NCI-H460 (cell line): ENCODE measurements at regions not wholly inside any gene's neighbourhood (a gene's known extent, or its start where the extent isn't known, plus 50 kb on each side); places are given as distances from the start of the nearest gene placed in this dataset.

Source experiments
- DNase-seq: peaks from one replicate; pipeline ENCODE4 v3.0.0-alpha.2; 2016; ENCODE audit warnings: low read depth; ENCODE audit errors: extremely low read depth

DNA sequence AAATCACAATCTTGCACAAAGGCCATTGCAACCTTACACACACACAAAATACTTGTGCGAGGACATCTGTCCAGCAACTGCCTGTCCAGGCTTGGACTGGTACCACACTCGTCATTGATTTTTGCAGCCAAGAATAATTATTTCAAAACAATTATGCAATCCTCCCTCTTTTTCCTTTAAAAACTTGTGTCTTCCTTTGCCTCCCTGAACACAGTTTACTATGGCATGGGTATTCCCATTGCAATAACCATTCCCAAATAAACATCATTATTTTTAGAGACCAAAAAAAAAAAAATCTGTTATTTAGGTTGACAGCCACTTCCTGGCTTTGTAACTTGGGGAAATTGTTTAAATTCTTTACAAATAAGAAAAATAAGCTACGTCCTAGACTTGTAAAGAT is 54.0 kb downstream of the C11orf91 start:
- DNase-seq = no peak

DNA sequence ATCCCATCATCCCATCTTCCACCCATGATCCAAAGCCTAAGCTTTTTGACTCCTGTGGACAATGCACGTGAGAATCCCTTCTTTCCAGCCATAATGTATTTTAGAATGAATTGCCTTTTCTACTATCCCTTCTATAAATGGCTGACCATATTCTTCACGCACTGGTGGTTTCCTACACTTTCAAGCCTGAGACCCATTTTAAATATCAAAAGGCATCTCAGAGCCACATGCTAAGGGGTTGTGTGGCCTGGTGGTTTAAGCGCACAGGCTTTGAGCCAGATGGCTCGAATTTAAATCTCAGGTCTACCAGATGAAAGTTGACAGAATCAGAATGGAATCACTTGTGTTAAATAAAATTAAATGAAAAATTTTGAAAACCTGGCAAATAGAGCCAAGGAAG is 54.5 kb downstream of the C11orf91 start:
- DNase-seq = no peak

DNA sequence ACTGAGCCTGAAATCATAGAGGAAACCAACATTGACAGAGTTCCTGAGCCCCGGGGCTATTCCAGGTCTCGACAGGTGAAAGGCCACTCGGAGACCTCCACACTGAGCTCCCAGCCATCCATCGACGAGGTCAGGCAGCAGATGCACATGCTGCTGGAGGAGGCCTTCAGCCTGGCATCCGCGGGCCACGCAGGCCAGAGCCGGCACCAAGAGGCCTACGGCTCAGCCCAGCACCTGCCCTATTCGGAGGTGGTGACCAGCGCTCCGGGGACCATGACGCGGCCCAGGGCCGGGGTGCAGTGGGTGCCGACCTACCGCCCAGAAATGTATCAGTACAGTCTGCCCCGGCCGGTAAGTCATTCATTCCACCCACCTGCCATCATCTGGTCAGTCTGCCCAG is 54.9 kb downstream of the C11orf91 start:
- no peak for DNase-seq

DNA sequence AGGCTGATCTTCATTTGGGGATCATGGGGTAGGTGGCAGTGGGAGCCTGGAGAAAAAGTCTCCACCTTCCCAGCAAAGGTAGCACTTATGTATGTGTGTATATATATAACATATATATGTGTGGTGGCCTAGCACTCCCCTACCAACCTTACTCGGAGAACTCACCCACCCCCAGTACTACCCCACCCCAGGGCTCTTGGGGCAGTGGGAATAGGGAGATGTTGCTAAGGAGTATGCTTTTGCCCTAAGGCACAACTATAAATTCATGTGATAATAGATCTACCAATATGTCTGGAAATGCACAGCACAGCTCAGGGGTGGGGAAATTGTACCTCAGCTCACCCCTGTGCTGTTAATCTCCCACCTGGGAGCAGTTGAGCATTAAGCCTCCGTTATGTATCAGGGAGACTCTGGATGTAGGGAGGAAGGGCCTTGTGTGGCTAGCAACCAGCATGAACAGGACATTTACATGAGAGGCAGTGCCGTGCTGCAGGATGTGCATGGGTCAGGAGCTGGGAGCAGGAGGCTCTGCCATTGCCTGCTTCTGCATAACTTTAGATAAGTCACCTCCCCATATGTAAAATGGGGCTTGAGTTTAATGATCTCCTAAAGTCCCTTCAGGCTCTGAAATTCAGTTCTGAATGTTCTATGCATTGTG is 57.3 kb downstream of the C11orf91 start:
- no peak for DNase-seq

DNA sequence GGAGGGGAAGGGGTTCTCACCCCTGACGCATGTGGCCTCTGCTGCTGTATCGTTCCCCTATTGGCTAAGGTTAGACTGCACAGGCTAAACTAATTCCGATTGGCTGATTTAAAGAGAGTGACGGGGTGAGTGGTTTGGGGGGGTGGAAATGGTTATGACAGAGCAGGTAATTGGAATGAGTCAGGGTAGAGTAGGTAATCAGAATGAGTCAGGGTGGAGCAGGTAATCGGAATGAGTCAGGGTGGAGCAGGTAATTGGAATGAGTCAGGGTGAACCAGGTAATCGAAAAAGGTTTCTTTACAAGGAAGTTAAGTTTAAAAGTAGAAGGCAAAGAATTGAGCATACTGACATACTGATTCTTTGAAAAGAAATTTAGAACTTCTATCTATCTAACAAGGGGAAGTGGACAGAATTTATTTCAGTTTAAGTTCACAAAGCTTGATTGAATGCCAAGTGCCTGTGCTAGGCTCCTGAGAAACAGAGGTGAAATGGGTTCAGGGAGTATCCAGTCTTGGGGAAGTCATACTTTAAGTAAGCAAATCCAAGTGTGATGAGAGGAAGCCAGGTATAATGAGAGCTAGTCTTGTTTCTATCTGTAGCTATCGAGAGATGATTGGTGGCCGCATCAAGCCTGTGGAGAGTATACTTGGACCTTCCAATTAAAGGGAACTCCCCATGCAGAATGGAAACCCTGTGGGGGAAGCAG is 58.0 kb downstream of the C11orf91 start:
- no peak for DNase-seq

DNA sequence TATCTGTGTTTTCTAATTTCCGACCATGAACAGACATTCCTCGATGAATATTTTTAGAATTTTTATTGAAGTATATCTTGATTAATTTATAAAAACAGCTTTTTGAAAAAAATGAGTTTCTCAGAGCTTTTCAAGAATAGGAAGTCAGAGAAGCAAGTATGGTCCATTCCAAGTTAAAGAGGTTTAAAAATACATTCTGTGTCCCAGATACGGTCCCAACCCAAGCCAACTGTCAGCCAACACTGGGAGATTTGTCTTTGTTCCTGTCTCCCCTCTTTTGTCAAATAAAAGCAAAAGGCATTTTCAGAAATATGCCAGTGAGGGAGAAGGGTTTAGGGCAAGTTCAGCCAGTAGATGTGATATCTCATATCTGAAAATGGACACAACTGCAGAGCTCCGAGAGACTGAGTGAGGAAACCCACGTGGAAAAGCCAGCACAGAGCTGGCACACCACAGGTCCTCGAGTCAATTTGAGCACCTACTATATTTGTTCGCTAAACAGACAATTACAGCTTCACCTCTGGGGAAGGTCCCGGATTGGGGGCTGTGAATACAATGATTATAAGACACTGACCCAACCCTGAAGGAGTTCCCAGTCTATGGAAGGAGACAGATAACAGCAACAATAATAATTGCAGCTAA is 59.8 kb downstream of the C11orf91 start:
- no peak for DNase-seq

DNA sequence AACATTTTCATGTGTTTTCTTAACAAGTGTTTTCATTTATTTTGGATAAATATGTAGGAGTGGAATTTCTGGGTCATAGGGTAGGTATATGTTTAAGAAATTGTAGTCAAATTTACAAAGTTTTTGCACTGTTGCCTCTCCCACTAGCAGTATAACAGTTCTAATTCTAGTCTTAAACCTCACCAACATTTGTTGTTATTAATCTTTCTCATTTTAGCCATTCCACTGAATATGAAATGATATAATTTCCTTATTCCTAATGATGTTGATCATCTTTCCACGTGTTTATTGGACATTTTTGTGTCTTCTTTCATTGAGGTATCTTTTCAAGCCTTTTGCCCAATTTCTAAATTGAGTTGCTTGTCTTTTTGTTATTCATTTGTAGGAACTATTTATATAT is 62.0 kb downstream of the C11orf91 start:
- no peak for DNase-seq

DNA sequence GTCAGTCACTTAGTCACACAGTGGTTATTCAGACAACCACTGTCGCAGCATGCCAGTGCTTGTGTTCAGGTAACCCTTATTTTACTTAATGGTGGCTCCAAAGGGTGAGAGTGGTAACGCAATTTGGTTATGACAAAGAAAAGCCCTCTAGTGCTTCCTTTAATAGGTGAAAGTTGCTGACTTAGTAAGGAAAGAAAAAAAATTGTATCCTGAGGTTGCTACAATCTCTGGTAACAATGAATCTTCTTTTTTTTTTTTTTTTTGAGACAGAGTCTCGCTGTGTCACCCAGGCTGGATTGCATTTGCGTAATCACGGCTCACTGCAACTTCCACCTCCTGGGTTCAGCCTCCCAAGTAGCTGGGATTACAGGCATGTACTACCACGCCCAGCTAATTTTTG is 64.5 kb downstream of the C11orf91 start:
- DNase-seq = no peak

DNA sequence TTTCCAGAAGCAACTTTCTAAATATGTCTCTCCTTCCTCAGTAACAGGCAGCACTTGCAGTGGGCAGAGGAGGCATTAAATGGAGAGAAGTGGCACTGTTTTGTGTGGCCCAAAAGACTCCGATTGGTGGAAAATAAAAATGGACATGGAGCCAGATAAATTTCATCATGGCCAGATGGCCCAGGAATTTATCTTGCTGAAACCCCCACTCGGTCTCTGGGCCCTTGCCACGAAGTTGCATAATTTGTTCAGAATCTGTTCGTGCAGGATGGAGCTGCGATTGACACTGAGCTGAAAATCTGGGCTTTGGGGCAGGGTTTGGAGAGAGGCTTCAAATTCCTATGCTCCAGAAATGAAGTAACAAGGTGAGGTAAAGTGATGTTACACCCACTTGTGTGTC is 65.5 kb downstream of the C11orf91 start:
- no peak for DNase-seq

DNA sequence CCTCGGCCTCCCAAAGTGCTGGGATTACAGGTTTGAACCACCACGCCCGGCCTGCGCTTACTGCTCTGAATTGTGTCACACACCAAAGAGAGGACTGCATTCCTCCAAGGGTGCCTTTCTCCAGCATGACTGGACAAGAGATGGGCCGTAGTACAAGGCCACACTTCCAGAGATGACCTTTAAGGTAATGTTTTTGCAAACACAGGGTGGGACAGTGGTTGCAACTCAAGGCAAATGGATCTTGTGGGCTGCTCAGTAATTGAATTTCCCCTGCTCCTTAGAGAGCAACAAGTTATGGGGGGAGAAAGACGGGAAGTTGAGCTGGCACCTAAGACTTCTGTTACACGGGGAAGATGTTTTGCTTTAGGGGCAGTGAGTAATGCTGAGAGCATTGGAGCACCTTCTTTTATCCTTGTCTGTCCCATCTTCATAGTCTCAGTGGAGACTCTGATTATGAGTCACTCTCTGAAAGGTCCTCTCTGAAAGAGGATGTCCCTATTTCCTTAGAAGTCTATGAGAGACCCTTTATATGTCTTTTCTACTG is 66.3 kb downstream of the C11orf91 start:
- DNase-seq = no peak

DNA sequence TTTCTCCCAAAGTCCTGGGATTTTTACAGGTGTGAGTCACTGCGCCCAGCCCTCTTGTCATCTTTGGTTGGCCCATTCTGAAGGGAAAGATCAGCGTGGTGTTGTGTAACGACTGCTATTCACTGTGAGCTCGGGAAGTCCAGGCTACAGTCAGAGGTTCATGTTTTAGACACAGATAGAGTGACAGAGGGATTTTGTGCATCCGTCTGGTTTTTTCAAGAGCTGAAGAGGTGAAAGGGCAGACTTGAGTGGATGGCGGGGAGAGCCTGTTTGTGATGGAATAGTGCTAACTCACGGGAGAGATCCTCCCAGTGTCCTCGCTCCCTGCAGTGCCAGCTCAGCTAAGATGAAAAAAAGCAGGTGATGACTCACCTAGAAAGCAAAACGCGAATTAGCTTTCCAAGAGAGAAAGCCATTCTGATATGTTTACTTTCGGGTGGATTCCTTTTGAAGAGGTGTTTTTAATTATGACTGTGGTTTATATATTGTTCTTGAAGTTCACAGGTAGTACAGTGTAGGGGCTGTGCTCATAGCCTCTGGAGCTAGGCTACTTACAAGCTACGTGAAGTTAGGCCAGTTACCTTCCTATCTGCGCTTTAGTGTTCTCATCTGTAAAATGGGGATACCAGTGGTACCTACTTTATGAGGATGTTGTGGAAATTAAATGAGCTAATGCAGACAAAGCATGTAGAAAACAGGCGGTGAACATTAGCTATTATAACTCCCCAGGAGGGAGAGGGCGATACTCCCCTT is 67.2 kb downstream of the C11orf91 start:
- no peak for DNase-seq

DNA sequence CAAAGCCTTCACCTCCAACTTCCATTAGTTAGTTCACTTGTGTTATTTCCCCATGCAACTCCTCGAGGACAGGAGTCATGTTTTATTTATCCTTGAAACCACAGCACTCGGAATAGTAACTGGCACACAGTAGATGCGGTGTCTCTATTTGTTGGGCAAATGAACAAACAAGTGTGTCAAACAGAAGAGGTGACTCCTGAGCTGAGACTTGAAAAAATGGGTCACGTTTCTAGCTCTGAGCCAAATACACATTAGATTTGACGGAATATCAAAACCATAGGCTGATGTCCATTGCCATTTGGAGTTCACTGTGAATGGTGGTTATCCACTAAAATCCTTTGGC is 68.9 kb downstream of the C11orf91 start:
- no peak for DNase-seq

DNA sequence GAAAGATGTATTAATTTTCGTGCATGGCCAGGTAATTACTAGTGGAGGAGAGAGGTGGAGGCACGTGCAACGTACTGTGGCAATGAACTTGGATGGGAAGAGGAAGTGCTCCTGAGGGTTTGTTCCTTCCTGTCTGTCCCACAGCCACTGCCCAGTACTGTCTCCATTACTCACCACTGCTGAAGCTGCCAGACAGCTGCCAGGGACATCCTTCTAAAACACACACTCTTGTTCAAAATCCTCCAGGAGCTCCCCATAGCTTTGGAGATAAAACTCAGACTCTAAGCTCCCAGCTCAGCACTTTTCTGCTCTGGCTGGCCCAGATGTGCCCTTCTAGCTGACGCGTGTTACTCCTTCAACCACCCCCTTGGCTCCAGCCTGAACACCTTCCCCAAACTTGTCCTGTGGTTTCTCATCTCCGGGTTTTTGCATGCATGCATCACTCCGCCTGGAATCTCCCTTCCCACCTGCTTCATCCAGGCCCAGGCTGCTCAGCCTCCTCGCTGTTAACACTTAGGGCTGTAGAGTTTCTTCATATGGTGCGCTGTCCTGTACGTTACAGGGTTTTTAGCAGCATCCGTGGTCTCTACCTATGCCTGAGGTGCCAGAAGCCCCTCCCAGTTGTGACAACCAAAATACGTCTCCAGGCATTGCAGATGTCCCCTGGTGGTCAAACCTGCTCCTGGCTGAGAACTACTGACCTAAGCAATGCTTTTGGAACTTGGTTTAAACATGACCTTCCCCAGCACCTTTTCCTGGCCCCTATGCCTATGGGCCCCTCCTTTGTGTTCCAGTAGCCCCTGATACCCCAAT is 69.5 kb downstream of the C11orf91 start:
- no peak for DNase-seq

DNA sequence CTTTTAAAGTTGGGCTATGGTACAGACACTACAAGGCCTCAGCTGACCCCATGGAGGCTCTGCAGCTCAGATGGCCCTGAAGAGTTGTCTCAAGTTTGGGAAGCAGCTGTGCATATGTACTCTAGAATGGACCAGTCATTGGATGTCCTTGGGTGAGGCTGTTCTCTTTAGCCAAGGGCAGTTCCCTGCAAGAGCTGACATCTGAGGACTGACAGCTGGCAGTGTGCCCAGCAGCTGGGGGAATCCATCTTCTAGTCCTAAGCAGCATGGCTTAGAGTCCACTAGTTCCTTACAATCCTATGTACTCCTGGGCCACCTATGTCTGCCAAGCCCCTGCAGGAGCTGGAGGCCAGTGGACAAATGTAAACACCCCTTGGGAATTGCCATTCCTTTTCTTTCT is 76.5 kb downstream of the C11orf91 start:
- no peak for DNase-seq

DNA sequence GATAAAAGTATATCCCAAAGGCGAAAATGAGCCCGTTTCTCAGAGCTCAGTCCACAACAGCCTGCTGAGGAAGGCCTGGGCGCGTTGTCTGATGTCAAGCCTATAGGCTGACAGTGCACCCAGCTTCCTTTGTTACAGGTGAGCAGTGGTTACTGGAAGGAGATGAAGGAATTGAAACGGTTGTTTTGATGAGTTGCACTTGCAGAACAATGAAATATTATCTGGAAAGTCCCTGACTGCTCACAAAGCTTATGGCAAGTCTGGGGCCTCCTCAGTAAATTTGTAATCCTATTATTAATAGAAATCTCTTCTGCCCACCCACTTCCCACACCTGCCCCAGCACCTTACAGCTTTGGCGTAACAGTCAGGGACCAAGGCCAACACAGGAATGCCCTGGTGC is 77.8 kb downstream of the C11orf91 start:
- DNase-seq = no peak

DNA sequence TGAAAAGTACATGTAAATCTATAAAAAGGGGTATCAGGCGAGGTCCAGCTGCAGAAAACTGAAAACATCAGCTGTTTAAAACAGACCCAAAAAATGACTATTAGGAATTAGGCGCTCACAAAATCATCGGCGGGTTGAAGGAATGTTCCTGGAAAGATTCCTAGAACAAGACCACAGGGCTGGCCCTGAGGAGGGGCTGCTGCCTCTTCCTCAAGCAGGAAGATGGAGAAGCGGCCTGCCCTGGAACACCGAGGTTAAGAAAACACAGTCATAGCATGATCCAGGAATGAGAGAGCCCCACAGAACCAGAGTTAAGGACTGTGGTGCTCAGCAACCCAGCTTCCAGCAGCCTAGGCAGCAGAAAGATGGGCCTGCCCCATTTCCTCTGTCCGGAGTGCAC is 78.4 kb downstream of the C11orf91 start:
- DNase-seq = no peak

DNA sequence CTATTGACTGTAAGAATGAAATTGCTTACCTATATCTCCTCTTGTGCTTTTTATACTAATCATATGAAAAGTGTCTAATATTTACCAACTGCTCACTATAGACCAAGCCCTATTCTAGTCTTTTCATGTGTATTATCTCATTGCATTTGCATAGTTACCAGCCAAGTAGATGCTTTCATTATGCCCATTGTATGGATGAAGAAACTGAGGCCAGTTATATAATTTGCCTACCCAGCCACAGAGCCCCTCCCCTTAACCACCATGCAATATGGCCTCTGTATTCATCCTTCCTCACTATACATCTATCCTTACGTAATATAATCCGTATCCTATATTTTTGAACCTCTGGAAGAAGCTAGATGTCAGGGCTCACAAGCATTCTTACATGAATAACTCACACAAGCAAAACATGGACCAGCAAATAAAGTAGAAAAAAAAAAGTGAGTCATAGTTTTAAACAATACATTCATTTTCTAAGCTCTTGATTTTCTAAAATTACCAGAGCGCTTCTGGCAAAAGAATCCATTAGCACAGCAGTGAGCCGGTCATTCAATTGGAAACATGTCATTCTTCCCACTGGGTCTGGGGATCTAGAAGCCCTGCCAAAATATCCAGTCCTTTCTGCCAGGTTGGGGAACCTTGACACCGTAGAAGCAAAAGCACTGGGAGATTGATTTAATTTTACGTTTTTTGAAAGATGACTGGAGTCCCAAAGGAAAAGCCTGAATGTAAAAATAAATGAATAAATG is 80.0 kb downstream of the C11orf91 start:
- no peak for DNase-seq

DNA sequence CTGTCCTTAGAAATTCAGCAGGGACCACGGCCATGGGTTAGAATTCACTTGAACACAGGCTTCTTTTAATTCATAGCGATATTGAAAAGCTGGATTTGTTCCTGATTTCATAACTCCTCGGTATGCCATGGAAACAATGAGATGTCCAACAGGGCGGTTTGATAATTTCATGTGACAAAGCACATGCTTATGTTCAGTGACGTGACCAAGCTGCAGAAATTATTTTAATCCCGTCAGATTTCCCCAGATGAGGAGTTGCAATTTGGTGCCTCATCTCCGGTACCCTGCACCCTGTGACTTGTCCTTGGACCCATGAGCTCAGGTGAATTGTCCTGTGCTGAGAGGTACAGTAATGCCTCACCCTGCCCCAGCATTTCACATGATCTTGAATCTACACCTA is 81.7 kb downstream of the C11orf91 start:
- no peak for DNase-seq

DNA sequence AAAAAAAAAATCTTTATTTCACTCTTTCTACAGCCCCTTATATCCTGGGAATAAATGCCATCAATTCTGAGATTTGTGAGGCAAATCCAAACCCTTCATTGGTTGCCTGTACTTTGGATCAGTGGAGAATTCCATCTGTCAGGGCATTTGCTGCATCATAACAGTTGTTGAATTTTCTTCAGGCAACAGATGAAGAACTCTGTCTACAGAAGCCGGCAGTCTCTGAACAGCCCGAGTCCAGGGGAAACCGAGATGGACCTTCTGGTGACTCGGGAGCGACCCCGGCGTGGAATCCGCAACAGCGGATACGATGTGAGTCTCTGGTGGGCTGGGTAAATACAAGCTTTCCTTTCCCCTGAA is 82.3 kb downstream of the C11orf91 start:
- no peak for DNase-seq
